NCI-H524 treated with DMSO at 0.1 percent for 48 hours (cell line): ENCODE measurements at regions not wholly inside any gene's neighbourhood (a gene's known extent, or its start where the extent isn't known, plus 50 kb on each side); places are given as distances from the start of the nearest gene placed in this dataset.

Experiments
- DNase-seq: peaks from one replicate; lab custom pipeline; 2025; lab: John Stamatoyannopoulos, UW

DNA sequence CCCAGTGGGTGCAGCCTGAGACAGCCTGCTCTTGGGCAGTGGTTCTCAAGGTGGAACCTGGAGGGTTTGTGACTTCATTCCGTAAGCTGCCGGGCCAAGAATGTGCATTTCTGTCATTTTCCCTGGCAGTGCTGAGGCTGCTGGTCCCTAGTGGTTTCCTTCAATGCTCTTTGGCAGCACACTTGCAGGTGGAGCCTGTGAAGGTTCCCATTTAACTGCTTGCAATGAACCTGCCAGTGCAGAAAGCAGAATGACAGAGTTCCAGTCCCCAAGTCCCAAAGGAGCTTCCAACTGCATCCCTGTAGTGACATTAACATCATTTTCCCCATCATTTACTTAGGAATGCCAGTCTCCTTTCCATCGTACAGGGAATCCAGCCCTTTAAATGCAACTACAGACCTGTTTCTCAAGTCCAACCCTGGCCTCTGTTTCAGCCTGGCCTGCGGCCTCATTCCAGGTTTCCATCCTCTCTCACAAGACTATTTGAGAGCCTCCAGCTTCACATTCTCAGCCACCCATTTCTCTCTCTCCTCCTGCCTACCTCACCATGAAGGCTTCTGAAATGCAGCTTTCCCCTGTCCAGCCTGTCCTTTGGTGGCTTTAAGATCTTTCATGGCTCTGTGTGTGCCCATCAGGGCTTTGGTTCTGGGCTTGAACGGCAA is 149.7 kb upstream of the GGTLC1 start:
- no peak for DNase-seq

DNA sequence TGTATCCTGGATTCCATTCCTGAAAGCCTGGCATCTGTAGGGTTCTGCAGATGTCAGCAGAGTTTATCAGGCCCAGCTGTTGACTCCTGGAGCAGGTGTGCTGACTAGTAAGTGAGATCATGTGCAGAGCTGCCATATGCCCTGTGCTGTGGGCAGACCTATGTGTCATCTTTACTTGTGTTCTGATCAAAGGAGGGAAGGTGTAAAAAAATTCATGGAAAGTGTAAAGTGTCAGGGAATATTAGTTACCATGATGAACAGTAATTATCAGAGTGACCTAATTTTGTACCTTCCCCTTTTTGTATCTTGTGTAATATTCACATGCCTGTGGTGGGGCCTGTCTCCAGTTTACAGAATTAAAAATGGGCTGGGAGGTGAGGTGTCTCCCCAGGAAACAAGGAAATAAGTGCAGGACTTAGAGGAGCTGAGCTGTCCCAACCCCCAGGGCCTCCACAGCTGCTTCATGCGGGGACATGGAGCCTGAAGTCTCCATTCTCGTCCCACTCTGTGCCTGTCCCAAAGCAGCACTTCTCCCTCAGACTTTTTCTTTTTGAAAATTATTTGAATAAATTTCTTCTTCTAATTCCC is 148.2 kb upstream of the GGTLC1 start:
- no peak for DNase-seq

GRCh38 chr20:24135781-24136180 is 147.2 kb upstream of the GGTLC1 start:
- no peak for DNase-seq

- no peak for DNase-seq
Observed at GRCh38 chr20:24134930-24135329, 146.4 kb upstream of the GGTLC1 start.

DNA sequence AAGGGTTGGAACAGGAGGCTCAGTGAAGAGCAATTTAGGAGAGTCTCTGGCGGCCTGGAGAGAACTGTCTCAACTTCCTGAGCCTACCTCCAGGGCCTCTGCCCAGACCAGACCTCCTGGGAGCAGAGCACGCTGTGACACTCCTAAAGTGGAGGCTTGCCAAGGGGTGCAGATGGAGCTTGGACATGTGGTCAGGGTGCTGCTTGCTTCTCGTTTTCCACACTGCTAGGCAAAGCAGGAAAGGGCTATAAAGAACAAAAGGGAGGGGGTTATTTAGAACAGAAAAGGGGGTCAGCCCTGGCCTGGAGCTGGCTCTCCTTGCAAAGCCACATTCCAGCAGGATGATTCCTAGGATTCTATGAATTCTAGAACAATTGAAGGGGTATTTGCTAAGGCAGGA is 145.7 kb upstream of the GGTLC1 start:
- DNase-seq: no peak

GRCh38 chr20:24132246-24132645 is 143.7 kb upstream of the GGTLC1 start:
- DNase-seq: no peak

DNA sequence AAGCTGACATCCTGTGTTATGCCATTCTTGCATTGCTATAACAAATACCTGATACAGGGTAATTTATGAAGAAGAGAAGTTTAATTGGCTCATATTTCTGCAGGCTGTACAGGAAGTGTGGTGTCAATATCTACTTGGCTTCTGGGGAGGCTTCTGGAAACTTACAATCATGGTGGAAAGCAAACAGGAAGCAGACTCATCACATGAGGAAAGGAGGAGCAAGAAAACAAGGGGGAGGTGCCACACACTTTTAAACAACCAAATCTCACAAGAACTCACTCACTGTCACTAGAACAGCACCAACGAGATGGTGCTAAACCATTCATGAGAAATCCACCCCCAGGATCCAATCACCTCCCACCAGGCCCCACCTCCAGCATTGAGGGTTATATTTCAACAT is 143.1 kb upstream of the GGTLC1 start:
- no peak for DNase-seq

DNA sequence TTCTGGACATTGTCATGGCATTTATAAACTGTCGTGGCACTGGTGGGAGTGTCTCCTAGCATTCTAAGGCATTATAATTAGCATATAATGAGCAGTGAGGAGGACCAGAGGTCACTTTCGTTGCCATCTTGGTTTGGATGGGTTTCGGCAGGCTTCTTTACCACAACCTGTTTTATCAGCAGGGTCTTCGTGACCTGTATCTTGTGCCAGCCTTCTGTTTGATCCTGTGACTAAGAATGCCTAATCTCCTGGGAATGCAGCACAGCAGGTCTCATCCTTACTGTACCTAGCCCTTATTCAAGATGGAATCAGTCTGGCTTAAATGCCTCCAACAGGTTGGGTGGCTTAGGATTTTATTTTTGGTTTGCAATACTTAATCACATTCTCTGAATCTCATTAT is 142.7 kb upstream of the GGTLC1 start:
- no peak for DNase-seq

- DNase-seq: no peak
Observed at GRCh38 chr20:24129641-24130040, 141.1 kb upstream of the GGTLC1 start.

DNA sequence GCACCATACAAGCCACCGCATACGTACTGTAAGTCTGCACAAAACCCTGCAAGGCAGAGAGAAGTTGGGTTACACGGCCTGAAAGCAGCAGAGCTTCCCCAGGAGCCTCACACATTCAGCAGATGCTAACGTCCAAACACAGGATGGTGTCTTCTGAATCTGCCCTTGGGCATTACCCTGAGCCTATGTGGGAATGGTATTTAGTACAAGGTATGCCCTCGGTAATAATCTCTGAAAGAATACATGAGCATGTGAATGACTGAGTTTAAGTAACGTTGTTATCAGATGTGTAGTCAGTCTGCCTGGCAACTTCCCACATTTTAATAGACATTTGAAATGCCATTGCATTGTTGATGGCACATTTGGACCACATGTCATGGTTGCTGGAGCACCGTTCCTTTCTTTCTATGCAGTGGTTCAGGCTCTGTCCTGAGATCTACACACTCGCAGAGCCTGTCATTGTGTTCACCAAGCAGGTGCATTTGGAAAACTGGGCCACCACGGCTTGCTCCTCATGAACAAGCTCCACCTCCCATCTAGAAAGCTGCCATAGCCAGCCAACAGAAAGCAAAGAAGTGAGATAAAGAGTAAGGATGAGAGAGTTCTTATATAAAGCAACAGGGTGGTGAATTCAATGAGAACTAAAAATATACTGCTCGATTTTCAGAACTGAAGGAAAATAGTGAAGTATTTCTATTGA is 136.5 kb upstream of the GGTLC1 start:
- DNase-seq: no peak

DNA sequence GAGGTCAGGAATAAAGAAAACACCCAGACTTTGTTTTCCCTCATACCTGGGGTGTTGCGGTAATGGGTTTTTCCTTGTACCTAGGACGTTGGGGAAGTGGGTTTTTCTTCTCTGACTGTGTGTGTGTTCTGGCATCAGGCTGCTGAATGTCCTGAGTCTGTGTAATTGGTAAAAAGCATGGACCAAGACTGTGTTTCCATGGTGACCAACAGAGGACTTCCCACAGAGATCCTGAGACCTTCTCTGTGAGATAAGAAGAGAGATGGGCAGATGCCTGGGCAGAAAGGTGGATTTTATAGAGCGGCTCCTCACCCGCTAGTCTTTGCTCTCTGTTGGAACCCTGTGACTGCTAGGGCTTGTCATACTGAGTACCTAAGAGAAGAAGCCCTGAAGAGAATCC is 135.4 kb upstream of the GGTLC1 start:
- DNase-seq: no peak

DNA sequence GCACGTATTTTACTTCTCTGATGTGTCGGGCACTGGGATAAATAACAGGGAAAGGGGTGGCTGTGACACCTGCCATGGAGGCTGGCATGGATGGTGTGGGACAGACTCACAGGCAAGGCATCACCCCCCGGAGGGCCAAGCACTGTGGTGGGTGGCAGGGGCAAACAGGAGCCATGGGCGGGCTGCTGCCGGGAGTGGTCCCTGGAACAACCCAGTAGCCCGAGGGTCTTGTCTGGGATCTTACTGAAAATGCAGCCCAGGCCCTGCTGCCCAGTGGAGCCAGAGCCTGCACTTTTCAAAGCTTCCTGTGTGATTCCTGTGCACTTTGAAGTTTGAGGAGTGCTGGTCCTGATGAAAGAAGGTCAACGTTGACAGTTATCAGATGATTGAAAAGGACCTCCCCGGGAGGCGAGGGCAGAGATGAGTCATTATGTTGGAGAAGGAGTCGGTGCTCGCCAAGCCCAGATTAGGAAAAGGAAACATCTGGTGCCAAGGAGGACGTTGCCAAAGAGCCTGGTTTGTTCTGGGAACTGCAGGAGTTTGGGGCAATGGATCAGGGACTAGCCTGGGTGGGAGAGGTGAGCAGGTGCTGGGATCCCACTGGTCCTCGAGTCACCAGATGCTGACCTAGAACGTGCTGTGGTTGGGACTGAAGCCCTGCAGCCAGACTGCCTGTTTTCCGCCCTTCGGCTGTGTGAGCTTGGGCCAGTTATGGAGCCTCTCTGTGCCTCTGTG is 130.0 kb upstream of the GGTLC1 start:
- DNase-seq: no peak

- DNase-seq: no peak
Observed at GRCh38 chr20:24118034-24118433, 129.5 kb upstream of the GGTLC1 start.

DNA sequence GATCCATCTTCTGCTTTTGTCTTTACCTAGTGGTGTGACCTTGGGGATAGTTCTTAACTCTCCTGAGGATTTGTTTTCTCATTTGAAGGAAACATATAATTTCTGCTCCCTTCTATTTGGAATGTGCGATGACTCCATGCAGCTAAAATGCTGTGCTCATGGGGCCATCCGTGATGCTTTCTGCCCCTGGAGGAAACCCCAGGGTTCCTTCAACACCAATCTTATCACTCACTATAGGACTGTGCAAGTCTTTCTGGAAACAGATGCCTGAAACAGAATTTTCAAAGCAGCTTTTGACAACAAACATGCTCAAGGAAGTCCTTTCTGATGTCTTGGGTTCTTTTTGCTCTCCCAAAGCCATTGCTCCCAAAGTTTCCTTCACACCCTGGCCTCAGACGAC is 128.8 kb upstream of the GGTLC1 start:
- no peak for DNase-seq

DNA sequence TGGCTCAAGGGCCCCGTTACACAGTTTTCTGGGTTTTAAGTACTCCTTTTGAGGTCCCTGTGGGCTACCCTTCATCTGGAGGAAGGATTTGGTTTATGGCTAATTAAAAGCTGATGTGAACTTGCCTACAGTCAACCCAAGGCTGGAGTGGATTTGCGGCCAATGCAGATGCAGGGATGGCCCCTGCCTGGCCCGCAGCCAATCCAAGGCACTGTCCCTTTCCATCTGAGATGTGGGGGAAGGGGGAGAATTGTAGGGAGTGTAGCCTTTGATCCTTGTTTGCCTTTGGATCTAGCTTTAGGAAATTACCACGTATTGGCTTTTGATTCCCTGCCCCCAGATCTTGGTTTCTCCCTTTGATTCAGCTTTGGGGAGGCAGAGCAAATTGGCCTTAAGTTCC is 128.0 kb upstream of the GGTLC1 start:
- peak; percentile 30 for DNase-seq

GRCh38 chr20:24112360-24112759 is 123.8 kb upstream of the GGTLC1 start:
- DNase-seq: no peak

DNA sequence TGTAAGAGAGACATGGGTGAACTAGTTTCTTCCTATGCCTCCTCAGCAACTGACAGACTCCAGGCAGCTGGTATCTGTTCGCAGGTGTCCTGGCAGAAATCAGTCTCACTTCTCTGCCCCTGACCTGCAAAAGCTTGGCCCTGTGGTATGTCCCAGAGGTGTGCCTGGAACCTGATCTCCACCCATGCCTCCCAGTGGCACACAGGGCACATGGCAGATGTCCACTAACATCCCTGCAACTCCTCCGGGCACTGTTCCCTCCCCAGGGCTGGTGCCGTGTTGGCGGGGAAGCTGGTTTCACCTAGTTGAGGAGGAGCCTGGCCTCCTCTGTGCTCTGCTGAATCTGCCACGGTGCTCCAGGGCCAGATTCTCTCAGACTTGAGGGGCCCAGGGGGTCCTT is 123.3 kb upstream of the GGTLC1 start:
- no peak for DNase-seq

DNA sequence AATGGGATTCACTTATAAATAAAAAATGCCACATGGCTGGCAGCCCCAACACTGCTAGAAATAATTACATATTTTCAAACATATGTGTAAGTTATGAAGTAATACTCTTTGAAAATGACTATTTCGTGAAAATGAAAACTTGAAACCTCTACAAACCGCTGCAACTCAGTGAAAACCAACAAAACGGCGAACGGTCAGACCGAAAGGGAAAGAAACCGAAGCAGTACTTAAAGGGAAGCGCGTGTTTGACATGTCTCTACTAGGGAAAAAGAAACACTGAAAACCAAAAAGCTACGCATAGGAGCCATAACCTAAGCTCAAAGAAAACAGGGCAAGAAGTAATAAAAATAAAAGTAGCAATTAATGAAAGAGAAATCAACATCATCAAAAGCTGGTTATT is 121.0 kb upstream of the GGTLC1 start:
- DNase-seq: no peak

DNA sequence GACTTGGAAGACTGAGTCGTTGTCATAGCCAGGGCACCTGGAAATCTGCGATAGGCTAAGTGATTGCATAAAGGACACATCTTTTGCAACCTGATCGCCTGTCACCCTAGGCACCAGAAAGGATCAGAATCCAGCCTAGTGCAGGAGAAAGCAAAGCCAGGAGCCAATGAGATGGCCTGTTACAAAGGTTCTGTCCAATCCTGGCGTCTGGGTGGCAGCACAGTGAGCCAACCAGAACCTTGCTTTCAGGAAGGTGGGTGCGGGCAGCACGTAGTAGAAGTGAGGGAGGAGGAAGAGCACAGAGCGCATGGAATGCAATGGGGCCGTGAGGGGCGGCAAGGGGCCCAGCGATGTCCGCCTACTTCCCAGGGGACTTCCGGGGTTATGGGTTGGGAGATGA is 120.4 kb upstream of the GGTLC1 start:
- DNase-seq: no peak

- DNase-seq: no peak
Observed at GRCh38 chr20:24108581-24108980, 120.0 kb upstream of the GGTLC1 start.

DNA sequence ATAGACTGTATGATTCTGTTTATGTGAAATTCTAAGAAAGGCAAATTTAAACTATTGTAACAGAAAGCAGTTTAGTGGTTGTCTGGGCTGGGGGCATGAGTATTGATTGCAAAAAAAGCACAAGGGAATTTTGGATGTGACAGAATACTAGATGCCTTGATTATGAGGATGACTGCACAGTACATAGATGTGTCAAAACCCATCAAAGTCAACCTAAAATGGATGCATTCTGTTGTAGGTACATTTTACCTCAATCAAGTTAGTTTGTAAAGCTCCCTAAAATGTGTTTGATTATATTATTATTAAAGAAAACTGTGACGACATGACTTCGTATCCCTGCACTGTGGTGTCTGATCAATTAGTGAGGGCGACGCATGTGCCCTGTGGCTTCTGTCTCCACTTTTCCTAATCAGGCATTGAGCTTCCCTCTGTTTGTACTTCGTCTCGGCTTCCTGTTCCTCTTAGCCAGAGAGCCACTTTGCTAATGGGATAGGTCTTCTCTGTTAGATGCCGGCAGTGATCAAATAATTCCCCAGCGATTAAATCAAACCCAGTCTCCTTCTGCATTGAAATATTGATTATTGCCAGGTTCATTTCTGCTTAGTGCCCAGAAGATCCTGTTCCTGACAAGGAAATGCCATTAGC is 118.3 kb upstream of the GGTLC1 start:
- DNase-seq: no peak

DNA sequence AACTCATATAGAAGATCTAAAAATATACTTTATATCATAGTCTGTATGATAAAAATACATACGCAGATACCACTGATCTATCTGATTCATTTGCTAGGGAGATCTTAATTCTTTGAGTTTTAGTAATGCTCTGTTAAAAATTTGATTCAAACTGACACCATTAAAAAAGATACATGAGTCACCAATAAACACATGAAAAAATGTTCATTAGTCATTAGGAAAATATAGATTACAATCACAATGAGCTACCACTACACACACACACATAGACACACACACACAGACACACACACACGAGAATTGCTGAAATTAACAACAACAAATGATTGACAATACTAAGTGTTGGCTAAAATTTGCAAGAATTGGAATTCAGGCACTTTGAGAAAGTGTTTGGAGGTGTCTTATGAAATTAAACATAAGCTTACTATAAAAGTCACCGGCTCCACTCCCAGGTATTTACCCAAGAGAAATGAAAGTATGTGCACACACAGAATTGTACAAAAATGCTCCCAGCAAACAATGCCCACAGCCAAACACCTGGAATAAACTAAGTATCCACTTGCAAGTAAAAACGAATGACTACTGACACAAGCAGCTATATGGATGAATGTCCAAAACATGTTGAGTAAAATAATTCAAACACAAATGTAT is 117.7 kb upstream of the GGTLC1 start:
- no peak for DNase-seq
